Activated CD4-positive, alpha-beta T cell treated with anti-CD3 and anti-CD28 coated beads for 4 hours (primary cell): ENCODE measurements at regions not wholly inside any gene's neighbourhood (a gene's known extent, or its start where the extent isn't known, plus 50 kb on each side); places are given as distances from the start of the nearest gene placed in this dataset.
"Not testable (repeated sequence)": the region's sequence is repeated elsewhere in the genome, so short reads cannot be mapped to it uniquely, and the experiment has no call there.

Source experiments
- DNase-seq, 2 donors: peaks; one replicate each; pipeline ENCODE4 v3.0.0-alpha.2; 2020

DNA sequence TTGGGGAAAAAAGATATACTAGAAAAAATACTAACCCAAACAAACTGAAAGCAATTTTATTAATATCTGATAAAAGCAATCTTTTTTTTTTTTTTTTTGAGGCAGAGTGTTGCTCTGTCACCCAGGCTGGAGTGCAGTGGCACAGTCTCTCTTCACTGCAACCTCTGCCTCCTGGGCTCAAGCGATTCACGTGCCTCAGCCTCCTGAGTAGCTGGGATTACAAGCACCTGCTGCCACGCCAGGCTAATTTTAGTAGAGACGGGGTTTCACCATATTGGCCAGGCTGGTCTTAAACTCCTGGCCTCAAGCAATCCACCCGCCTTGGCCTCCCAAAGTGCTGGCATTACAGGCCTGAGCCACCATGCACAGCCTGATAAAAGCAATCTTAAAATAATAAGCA, 467.5 kb upstream of the TNC start:
- not testable (repeated sequence) for DNase-seq

DNA sequence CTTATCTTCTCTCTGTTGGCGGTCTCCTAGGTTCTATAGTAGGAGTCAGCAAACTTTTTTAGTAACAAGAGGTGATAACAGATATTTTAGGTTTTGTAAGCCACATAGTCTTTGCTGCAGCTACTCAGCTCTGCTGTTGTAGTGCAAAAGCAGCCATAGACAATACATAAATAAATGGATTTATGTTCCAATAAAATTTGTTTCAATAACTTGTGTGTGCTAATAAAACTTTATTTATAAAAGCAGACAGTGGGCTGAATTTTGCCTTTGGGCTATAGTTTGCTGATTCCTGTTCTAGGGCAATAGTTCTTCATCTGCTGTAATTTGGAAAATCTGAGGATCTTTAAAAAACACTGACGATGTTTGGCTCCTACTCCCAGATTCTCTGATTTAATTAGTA, 469.4 kb upstream of the TNC start:
- no peak for DNase-seq

DNA sequence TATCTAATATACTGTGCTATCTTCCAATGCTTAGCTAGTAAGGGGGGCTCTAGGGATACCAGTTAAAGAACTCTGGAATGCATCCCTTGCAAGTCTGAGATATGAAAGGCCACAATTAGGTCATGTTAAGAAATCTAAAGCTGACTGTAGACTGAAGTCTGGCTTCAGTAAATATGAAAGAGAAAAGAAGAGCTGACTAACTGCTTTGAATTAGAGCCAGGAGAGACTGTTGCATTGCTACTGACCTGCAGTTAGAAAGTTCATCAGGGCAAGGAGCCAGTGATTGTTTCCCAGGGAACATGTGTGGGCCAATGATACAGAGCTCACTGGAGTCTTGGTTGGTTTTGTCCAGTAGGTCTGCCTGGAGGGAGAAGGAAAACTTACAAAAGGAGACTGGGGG, 472.1 kb upstream of the TNC start:
- no peak for DNase-seq

- DNase-seq: no peak
Observed at GRCh38 chr9:115591584-115591984, 473.6 kb upstream of the TNC start.

DNA sequence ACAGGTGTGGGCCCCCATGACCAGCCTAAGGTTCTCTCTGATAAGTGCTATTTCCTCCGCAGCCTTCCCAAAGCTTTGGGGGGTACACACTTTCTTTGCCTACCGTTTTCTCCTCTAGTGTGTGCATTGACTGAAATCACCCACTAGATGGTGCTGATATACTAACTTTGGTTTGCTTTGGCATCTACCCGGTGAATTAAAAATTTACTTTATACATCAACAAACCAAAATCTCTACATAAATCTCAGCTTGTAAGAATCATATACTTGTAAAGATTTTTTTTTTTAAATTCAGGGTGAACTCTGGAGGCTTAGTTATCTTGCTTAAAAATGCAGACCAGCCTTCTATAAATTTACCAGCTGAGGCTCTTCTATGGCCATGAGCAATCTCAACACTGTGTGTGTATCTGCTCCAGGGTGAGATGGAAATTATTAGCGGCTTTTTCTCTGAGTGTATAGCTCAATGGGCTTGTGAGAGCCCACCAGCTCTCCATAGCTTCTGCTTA, 475.7 kb upstream of the TNC start:
- no peak for DNase-seq

- DNase-seq: no peak
Observed at GRCh38 chr9:115594557-115594956, 476.6 kb upstream of the TNC start.

DNA sequence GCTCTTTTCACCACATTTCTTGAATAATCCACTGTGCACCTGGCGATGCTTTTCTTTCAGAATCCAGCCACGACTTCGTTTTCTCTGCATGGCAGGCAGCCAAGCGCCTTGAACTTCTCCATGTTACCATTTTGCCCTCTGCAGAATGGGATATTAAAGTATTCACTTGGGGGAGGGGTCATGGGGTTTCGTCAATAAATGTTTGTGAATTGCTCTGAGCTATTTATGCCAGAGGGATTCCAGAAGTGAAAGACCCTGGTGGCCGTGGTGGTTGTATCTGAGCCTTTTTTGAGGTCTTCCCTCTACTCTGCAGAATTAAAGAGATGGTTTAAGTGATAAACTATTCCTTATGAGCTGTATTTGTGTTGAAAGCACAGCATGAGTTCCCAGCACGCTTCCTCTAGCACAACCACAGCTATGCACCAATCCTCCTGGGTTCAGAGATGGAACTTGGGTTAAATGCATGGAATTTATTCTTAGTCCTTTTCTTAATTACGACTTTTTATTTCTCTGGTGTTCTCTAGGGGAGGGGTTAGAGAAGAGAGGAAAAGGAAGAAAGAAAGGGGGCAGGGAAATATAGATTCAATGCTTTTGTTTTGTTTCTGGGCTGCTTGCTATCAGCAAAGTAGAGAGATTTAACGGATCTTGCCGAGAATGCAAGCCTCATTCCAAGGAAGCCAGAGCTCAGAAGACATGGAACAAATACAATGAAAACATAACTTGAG, 478.2 kb upstream of the TNC start:
- DNase-seq: no peak

DNA sequence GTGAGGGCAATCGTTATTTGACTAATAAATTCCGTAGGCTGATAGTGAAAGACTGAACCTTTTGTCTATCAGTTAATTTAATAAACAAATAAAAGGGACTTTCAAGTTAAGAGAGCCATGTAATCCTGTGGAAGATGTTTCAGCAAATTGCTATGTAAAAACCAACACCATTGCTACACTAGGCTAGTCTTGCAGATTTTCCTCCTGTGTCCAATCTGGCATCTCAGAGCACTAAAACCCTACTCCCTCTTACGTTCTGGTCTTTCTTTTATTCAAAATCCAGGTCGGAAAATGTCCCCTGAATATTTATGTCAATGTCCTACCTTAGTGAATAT, 478.8 kb upstream of the TNC start:
- DNase-seq: no peak

GRCh38 chr9:115597330-115597895, 479.5 kb upstream of the TNC start:
- no peak for DNase-seq

DNA sequence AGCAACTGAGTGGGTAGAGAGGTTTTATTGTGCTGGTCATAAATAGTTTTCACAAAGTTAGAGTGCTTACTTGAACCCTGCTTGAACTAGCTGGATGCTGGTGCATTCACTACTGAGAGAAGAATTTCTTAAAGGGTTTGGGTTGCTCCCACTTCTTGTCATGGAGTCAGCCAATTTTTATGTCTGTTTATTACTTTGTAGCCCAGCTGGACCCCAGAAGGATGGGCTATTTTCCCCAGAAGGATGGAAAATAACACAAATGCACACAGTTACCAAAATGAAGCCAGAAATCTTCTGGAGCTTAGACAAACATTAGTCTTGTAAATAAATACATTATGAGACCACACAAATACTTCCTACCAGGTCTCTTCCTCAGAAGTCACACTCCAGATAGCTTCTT, 480.8 kb upstream of the TNC start:
- no peak for DNase-seq

DNA sequence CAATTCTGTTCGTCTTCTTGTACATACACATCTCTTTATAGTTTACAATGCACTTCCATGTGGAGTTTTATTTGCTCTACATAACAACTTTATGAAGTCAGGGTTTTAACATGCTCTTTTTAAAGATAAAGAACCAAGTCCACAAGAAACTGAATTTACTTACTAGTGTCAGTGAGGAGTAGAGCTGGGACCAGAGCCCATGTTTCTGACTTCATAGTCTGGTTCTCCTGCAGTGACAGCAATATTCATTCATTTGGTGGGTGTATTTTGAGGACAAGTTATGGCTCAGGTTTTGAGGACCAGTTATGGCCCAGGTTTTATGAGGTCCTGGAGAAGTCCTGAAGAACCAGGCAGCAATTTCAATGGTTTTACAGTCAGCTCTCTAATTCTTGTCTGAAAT, 481.9 kb upstream of the TNC start:
- DNase-seq: no peak

- DNase-seq: no peak
Observed at GRCh38 chr9:115601434-115601833, 483.5 kb upstream of the TNC start.

DNA sequence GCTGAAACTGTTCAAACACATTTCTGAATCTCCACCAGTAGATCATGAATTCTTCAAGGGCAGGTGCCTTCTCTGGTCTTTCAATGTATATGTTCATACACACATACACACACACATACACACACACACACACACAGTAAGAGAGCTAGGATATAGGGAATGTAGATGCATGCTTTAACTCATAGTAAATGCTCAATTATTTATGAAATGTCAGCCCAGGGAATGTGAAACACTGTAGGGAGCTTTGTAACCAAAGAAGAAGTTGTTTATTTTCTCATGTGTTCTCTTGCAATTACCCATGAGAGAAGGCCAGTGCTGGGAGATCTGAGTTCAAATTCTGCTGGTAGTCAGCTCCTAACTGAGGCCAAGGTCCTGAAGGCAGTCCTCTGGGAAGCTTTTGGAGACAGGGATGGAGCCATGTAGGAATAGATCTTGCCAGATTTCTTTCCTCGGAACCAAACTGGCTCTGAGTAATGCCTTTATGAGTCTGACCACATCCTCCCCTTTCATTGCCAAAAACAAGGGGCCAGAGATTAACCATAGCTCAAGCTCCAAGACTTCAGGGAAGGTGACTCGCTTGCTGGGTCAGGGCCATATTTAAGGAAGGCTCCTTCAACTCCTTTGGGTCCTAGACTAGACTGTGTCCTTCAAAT, 487.0 kb upstream of the TNC start:
- DNase-seq: no peak

DNA sequence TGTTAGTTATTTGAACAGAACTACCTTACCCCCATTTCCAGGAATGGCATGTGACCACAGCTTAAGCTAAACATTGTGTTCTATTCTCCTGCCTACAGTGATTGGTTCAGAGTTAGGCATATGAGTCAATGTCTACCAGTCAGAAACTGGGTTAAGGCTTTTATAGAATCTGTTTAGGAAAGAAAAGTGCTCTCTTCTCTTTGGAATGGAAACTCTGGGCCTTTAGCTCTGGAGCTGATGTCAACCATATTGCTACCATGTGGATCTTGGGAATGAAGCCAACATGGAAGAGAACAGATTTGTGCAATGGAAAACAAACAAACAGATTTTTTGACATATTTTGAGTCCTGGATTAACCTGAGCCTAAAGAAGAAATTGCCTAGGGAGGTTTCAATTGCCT, 488.9 kb upstream of the TNC start:
- no peak for DNase-seq

- DNase-seq: no peak
Observed at GRCh38 chr9:115614326-115614999, 496.5 kb upstream of the TNC start.

DNA sequence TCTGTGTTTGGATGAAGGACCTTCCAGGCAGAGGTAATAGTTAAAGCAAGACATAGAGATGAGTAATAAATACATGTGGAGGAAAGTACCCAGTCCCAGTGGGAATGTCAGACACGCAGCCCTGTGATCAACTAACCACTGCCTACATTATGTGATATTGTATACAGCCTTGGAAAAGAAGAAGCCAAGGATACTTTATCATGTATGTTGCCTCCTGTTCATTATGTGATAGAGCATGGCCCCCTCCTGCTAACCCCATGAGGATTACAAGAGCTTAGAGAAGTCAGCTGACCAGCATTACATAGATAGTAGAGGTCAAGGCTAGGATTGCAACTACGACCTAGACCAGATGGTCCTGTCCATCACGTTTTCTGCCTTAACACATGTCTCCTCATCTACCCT, 497.0 kb upstream of the TNC start:
- DNase-seq: no peak

- no peak for DNase-seq
Observed at GRCh38 chr9:115615821-115616665, 498.1 kb upstream of the TNC start.

- DNase-seq: no peak
Observed at GRCh38 chr9:115616666-115617239, 498.8 kb upstream of the TNC start.

DNA sequence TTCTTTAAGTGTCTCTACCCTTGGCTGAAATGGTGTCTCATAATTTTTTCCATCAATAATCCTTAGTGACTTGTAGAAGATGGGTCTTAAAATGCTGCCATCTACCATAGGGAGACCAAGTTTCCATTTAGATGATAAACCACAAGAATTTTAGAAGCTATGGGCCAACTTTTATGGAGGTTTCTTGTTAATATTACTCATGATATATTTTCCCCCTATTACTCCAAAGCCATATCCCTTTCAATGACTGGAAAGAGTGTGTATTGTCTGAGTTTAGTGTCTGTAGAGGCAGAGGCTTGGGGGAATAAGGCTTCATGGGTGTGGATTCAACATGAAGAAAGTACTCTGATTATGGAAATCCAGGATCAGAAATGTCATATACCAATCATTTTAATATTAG, 507.3 kb upstream of the TNC start:
- DNase-seq: no peak

- DNase-seq: no peak
Observed at GRCh38 chr9:115625954-115626353, 508.0 kb upstream of the TNC start.

DNA sequence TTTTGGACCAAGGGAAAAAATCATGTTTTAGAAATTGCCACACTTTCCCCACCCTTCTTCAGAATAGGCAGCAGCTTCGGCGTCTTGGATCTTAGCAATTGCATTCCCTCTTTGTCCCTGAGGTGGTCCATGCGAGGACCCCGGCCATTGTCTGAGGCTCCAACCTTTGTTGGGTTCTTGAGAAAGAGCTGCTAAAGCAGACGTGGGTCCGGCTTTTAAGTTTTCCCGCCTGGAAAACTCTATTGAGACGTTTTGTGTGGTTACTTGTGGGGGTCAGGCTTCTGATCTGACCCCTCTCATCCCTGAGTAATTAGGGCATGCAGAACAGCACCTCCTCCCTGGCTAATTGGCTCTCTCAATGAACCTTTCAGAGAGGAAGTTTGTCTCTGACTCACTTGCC, 509.6 kb upstream of the TNC start:
- DNase-seq: no peak

DNA sequence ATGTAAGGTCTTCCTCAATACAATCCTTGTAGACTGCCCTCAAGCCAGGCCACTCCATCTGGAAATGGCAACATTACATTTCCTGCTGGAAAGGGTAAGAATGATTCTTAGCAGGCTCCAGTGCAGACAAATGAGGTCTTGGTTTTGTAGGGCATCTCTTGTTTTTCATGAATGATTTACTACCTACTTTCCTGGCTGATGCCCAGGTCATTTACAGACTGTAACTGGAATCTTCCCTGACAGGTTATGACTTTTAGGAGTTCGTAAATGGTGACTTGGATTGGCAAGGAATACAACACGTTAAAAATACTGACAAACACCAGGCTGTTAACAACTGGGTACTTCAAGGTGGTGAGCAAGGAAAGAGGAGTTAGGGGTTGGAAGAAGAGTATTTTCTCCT, 510.5 kb upstream of the TNC start:
- no peak for DNase-seq
